Transverse colon (tissue), 1 donor: ENCODE measurements at regions not wholly inside any gene's neighbourhood (a gene's known extent, or its start where the extent isn't known, plus 50 kb on each side); places are given as distances from the start of the nearest gene placed in this dataset.

ENCODE experiments used
- EP300 ChIP-seq: sonication (generic); formaldehyde crosslinking; IDR thresholded peaks from one replicate; pipeline ENCODE4 v1.6.1; 2017; ENCODE audit warnings: antibody characterized with exemption, low read depth
- POLR2A ChIP-seq: fragments of 450-650 bp; IDR thresholded peaks from one replicate; pipeline ENCODE4 v1.6.1; 2016; ENCODE audit warnings: antibody characterized with exemption, mild to moderate bottlenecking, moderate library complexity

- no peak for TF ChIP-seq EP300
- no peak for TF ChIP-seq POLR2A
These were observed 181.0 kb upstream of the GADL1 start for GRCh38 chr3:31075471-31075870.
